ENCODE measurements at regions not wholly inside any gene's neighbourhood (a gene's known extent, or its start where the extent isn't known, plus 50 kb on each side); places are given as distances from the start of the nearest gene placed in this dataset.

DNA sequence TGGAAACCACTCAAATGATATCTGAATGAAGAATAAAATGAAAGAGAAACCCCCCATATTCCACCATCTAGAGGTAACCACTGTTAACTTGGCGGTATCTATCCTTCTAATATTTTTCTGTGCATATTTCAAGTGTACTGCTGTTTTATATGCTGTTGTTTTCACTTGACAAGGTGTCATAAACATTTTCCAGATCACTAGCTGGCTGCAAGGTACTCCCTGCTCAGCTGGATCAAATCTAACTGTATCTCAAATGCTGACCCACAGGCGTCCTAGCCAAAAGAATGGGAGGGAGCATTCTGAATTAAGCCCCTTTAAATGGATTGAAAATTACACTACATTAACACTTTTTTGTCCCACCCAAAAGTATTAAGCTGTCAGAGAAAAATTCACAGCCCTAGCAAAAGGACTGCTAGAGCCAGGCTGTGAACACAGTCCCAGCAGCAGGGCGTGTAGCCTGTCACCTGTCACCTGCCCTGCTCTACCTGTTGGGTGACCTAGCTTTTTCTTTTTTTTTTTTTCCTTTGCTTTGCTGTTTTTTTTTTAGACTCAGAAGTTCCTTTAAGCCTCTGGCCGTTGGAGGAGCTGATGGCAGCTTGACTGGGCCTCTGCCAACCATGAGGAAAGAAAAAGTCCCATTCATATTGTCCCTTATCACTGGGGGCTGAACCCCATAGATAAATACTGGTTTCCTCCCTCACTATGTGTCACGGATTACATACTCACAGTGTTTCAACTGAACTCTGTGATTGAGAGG is 93.7 kb upstream of the TSC22D2 start:
- TF ChIP-seq POLR2AphosphoS5 (IDR thresholded peaks at IDR 0.05; ENCODE audit: low read depth, low read length) (no peak), SIN3A (IDR thresholded peaks at IDR 0.05; ENCODE audit: borderline replicate concordance, insufficient read depth, low read length) (no peak), FOXP2 (optimal IDR thresholded peaks at IDR 0.05; ENCODE audit: borderline replicate concordance, extremely low read depth, extremely low read length, insufficient read depth) (no peak), TAF1 (IDR thresholded peaks at IDR 0.05; ENCODE audit: borderline replicate concordance, insufficient read depth, low read length) (no peak)
- TF ChIP-seq, protein P1, sequence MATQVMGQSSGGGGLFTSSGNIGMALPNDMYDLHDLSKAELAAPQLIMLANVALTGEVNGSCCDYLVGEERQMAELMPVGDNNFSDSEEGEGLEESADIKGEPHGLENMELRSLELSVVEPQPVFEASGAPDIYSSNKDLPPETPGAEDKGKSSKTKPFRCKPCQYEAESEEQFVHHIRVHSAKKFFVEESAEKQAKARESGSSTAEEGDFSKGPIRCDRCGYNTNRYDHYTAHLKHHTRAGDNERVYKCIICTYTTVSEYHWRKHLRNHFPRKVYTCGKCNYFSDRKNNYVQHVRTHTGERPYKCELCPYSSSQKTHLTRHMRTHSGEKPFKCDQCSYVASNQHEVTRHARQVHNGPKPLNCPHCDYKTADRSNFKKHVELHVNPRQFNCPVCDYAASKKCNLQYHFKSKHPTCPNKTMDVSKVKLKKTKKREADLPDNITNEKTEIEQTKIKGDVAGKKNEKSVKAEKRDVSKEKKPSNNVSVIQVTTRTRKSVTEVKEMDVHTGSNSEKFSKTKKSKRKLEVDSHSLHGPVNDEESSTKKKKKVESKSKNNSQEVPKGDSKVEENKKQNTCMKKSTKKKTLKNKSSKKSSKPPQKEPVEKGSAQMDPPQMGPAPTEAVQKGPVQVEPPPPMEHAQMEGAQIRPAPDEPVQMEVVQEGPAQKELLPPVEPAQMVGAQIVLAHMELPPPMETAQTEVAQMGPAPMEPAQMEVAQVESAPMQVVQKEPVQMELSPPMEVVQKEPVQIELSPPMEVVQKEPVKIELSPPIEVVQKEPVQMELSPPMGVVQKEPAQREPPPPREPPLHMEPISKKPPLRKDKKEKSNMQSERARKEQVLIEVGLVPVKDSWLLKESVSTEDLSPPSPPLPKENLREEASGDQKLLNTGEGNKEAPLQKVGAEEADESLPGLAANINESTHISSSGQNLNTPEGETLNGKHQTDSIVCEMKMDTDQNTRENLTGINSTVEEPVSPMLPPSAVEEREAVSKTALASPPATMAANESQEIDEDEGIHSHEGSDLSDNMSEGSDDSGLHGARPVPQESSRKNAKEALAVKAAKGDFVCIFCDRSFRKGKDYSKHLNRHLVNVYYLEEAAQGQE (IDR thresholded peaks at IDR 0.05; ENCODE audit: insufficient read depth in 1 of 2, low read depth in 2 of 2, low read length in 2 of 2): no peak

- no peak for TF ChIP-seq FOXP2 (optimal IDR thresholded peaks at IDR 0.05; ENCODE audit: borderline replicate concordance, extremely low read depth, extremely low read length, insufficient read depth)
- no peak for TF ChIP-seq POLR2AphosphoS5 (IDR thresholded peaks at IDR 0.05; ENCODE audit: low read depth, low read length)
- TF ChIP-seq TAF1 (IDR thresholded peaks at IDR 0.05; ENCODE audit: borderline replicate concordance, insufficient read depth, low read length): no peak
- TF ChIP-seq SIN3A (IDR thresholded peaks at IDR 0.05; ENCODE audit: borderline replicate concordance, insufficient read depth, low read length): no peak
- TF ChIP-seq, protein P1 (IDR thresholded peaks at IDR 0.05; ENCODE audit: insufficient read depth in 1 of 2, low read depth in 2 of 2, low read length in 2 of 2): no peak
These were observed 96.0 kb upstream of the TSC22D2 start for GRCh38 chr3:150312018-150312657.

GRCh38 chr3:150311156-150311555 is 96.9 kb upstream of the TSC22D2 start:
- TF ChIP-seq, protein P1 (IDR thresholded peaks at IDR 0.05; ENCODE audit: insufficient read depth in 1 of 2, low read depth in 2 of 2, low read length in 2 of 2): no peak
- no peak for TF ChIP-seq SIN3A (IDR thresholded peaks at IDR 0.05; ENCODE audit: borderline replicate concordance, insufficient read depth, low read length)
- TF ChIP-seq POLR2AphosphoS5 (IDR thresholded peaks at IDR 0.05; ENCODE audit: low read depth, low read length): no peak
- no peak for TF ChIP-seq FOXP2 (optimal IDR thresholded peaks at IDR 0.05; ENCODE audit: borderline replicate concordance, extremely low read depth, extremely low read length, insufficient read depth)
- TF ChIP-seq TAF1 (IDR thresholded peaks at IDR 0.05; ENCODE audit: borderline replicate concordance, insufficient read depth, low read length): no peak

DNA sequence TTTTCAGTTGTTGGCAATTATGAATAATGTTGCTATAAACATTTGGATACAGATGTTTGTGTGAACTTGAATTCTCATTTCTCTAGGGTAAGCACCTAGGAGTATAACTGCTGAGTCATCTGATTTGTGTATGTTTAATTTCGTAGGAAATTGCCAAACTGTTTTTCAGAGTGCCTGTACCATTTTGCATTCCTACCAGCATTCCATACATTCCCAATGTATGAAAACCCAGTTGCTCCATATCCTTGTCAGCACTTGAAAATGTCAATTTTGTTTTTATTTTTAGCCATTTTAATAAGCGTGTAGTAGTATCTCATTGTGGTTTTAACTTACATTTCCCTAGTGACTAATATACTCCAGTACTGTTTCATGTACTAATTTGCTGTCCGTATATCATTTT is 98.5 kb upstream of the TSC22D2 start:
- no peak for TF ChIP-seq TAF1 (IDR thresholded peaks at IDR 0.05; ENCODE audit: borderline replicate concordance, insufficient read depth, low read length)
- TF ChIP-seq, protein P1 (IDR thresholded peaks at IDR 0.05; ENCODE audit: insufficient read depth in 1 of 2, low read depth in 2 of 2, low read length in 2 of 2): no peak
- TF ChIP-seq FOXP2 (optimal IDR thresholded peaks at IDR 0.05; ENCODE audit: borderline replicate concordance, extremely low read depth, extremely low read length, insufficient read depth): no peak
- TF ChIP-seq SIN3A (IDR thresholded peaks at IDR 0.05; ENCODE audit: borderline replicate concordance, insufficient read depth, low read length): no peak
- no peak for TF ChIP-seq POLR2AphosphoS5 (IDR thresholded peaks at IDR 0.05; ENCODE audit: low read depth, low read length)

Data from PFSK-1 (cell line).